Omental fat pad (tissue), 3 donors: ENCODE measurements at regions not wholly inside any gene's neighbourhood (a gene's known extent, or its start where the extent isn't known, plus 50 kb on each side); places are given as distances from the start of the nearest gene placed in this dataset.

Source experiments
- ATAC-seq: fragments of 150-250 bp; one replicate; pipeline ENCODE4 v1.9.1; 2016; ENCODE audit warnings: mild to moderate bottlenecking, moderate library complexity; ENCODE audit not compliant: low FRiP score
- DNase-seq: peaks from one replicate; pipeline ENCODE4 v3.0.0-alpha.2; 2019; ENCODE audit warnings: low spot score
- TF ChIP-seq, protein P1 (sequence below), 3 donors: fragments of 450-650 bp; IDR thresholded peaks; one replicate each; pipeline ENCODE4 v1.5.1; 2016 to 2017; ENCODE audit warnings: antibody characterized with exemption in 3 of 3, mild to moderate bottlenecking in 3 of 3, moderate library complexity in 2 of 3

DNA sequence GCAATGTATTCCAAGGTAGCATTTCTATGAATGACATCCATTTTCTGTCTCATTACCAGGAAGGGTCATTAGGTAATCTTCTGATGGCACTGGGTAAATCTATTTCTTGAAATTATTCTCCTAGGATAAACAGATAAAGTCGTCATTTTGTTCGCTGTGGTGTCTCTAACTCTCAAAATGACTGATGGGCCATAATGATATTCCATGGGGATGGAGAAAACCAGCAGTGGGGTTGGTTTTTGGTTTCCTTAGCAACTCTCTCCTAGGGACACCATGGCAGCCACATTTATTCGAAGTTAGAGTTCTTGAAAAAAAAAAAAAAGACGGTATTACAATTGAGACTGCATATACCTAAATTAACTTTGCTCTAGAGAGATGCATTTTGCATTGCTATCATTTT lies 231.3 kb upstream of the SLCO3A1 start:
- ATAC-seq (no peak), DNase-seq (no peak)
- TF ChIP-seq, protein P1, sequence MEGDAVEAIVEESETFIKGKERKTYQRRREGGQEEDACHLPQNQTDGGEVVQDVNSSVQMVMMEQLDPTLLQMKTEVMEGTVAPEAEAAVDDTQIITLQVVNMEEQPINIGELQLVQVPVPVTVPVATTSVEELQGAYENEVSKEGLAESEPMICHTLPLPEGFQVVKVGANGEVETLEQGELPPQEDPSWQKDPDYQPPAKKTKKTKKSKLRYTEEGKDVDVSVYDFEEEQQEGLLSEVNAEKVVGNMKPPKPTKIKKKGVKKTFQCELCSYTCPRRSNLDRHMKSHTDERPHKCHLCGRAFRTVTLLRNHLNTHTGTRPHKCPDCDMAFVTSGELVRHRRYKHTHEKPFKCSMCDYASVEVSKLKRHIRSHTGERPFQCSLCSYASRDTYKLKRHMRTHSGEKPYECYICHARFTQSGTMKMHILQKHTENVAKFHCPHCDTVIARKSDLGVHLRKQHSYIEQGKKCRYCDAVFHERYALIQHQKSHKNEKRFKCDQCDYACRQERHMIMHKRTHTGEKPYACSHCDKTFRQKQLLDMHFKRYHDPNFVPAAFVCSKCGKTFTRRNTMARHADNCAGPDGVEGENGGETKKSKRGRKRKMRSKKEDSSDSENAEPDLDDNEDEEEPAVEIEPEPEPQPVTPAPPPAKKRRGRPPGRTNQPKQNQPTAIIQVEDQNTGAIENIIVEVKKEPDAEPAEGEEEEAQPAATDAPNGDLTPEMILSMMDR (IDR thresholded peaks at IDR 0.05) = no peak

DNA sequence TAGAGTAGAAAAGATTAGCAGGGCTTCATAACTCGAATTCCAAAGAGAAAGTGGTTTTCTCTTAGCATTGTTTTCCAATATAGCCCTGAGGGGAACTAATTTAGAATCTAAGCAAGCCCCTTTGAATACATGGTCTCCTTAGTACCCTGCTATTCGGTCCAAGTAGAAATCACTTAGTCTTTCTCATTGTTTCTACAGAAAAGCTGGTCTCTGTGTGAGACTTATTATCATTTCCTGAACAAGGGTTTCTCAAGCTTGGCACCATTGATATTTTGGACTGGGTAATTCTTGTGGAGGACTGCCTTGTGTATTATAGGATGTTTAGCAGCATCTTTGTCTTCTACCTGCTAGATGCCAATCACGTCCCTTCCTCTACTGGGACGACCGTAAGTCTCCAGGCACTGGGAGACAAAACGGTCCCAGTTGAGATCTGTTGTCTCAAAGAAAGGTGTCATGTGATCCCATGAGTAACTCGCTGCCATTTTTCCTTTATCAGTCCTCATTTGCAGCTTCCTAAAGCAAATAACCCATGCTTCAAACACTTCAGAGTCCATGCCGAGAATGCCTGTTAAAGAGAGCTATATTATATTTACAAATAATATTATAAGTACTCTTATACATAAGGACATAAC lies 230.7 kb upstream of the SLCO3A1 start:
- no peak for ATAC-seq
- TF ChIP-seq, protein P1 (IDR thresholded peaks at IDR 0.05) = no peak
- no peak for DNase-seq

DNA sequence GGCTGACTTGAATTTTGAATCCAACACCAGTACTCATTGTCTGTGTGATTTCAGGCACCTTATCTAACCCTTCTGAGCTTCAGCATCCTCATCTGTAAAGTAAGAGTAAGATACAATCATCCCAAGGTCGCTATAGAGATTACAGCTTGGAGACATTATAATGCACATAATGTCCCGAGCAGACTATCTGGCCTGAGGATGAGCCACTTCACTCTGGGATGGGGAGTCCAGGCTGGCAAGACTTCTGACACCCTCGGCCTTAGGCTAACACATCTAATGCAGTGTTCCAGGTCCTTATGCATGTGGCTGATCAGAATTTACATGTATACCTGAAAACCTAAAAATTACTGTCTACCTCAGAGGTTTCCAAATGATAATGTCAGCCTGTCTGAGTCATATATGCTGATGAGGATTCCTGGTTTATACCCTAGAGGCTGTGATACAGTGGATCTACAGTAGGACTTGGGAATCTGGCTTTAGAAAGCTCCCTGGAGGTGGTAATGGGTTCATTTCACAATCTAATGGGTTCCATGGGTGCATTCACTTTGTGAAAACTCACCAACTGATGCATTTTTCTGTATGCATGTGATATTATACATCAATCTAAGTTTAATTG lies 229.0 kb upstream of the SLCO3A1 start:
- TF ChIP-seq, protein P1 (IDR thresholded peaks at IDR 0.05) = no peak
- ATAC-seq (no peak), DNase-seq (no peak)

DNA sequence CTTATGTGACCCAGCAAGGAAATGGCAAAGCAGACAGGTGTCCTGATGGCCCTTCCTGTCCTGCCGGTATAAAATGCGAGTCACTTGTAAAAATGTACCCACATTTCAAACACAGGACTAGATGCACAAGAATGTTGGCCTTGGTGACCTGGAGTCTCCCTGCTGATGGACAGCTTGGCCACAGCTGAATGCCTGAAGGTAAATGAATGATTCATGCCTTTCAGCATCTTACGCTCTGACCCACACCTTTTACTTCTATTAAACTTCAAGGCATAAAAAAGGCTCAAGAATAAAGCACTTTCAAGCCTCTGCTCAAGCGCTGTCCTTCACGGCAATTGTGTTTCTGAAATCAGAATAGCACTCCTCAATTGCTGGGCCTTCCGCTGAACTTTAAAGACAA lies 228.0 kb upstream of the SLCO3A1 start:
- TF ChIP-seq, protein P1 (IDR thresholded peaks at IDR 0.05) = no peak
- DNase-seq (no peak), ATAC-seq (no peak)

DNA sequence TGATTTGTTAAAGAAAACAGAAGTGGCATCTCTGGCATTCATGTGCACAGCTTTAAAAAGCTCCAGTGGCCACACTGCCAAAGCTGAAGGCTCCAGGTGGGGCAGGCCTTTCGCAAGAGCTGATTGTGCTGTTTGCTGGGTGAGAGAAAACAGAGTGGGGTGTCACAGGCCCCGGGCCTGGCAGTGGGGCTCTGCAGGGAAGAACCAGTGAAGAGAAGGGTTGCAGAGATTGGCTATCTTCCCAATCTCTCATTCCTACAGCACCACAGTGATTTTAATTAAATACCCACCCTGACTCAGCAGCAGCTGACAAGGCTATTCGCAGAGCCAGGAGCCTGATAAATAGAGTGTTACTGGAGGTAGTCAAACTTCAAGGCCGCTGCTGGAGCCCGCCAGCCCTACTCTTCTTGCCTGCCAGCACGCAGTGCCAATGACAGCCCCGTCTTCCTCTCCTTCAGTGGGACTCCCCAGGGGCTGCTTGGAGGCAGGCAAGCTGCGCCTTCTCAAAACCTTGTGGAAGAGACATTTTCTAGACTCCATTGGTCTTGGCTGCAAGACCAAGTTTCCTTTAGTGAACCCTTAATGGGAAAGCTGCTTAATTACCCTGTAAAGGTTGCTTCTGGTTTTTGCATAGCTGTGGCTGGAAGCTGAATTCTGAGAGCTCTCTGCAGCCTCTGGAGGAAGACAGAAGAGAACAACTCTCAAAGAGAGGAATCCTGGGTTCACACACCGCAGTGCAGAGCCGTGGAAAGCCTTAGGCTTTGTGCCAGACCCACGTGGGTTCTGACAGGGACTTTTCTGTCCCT lies 225.8 kb upstream of the SLCO3A1 start:
- TF ChIP-seq, protein P1 (IDR thresholded peaks at IDR 0.05) = no peak
- no peak for DNase-seq
- ATAC-seq = no peak

DNA sequence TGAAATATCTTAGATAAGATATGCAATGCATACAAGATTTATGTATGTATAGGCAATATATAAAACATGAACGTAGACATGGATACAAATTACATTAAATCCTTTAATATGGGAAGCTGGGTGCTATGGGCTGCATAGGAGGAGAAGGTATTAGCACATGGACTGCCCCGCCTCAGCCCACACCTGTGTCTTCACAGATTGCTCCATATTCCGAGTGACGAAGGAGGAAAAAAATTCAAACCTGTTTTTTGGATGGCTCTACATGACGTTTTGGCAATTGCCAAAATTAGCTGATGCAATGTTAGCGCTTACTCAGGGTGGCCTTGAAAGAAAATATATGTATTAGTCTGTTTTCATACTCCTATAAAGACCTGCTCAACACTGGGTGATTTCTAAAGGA lies 223.4 kb upstream of the SLCO3A1 start:
- TF ChIP-seq, protein P1 (IDR thresholded peaks at IDR 0.05) = no peak
- DNase-seq (no peak), ATAC-seq (no peak)
